ENCODE measurements at regions not wholly inside any gene's neighbourhood (a gene's known extent, or its start where the extent isn't known, plus 50 kb on each side); places are given as distances from the start of the nearest gene placed in this dataset.

- Histone ChIP-seq H2BK120ac (ENCODE audit: low read depth, low read length) (no peak overlapping the region), H4K8ac (ENCODE audit: low read depth, low read length) (no peak overlapping the region), H3K4me1 (ENCODE audit: control insufficient read depth in 2 of 2, insufficient read depth in 1 of 2, low read depth in 1 of 2, low read length in 2 of 2) (peaks cover 0 to 3% of the 10 kb centered on the region in 2 donors), H3K4ac (ENCODE audit: low read length) (no peak overlapping the region), H3K4me2 (ENCODE audit: insufficient read depth, low read length, poor library complexity, severe bottlenecking) (no peak overlapping the region), H4K91ac (ENCODE audit: low read depth, low read length, poor library complexity) (no peak overlapping the region), H3K4me3 (ENCODE audit: low read length in 2 of 2) (no peak overlapping the region), H3K9ac (ENCODE audit: low read depth, low read length, poor library complexity) (no peak overlapping the region), H3K27me3 (ENCODE audit: control insufficient read depth in 3 of 3, insufficient read depth in 3 of 3, low read depth in 1 of 3, low read length in 3 of 3) (no peaks in the 10 kb centered on the region), H2AFZ (ENCODE audit: low read length) (no peak overlapping the region), H2BK12ac (ENCODE audit: low read length) (no peak overlapping the region), H3K36me3 (replicated peaks in 1 of 2; ENCODE audit: control insufficient read depth in 2 of 2, insufficient read depth in 2 of 2, low read length in 2 of 2) (no peaks in the 10 kb centered on the region), H3K27ac (replicated peaks; ENCODE audit: low read length) (no peak overlapping the region), H3K79me1 (ENCODE audit: low read depth, low read length) (no peaks in the 10 kb centered on the region), H3K23ac (ENCODE audit: low read depth, low read length, poor library complexity) (no peak overlapping the region), H2AK5ac (ENCODE audit: low read depth, low read length) (no peak overlapping the region), H3K9me3 (replicated peaks in 1 of 2; ENCODE audit: control insufficient read depth in 2 of 2, insufficient read depth in 1 of 2, low read depth in 1 of 2, low read length in 2 of 2) (peaks cover 2 to 3% of the 10 kb centered on the region in 2 donors), H2BK15ac (ENCODE audit: low read length) (no peak overlapping the region), H3K18ac (ENCODE audit: low read length) (no peak overlapping the region), H3K14ac (ENCODE audit: low read length) (no peak overlapping the region), H2BK5ac (ENCODE audit: low read length) (no peak overlapping the region)
- no peak for DNase-seq (ENCODE audit: low spot score)
- no CpG with 5 or more reads among the region's 2 CpGs for WGBS, 2 donors (ENCODE audit: extremely low coverage in 2 of 2, insufficient read length in 2 of 2, insufficient replicate concordance in 1 of 2)
Observed at GRCh38 chr5:71771191-71771590, 52.1 kb downstream of the CARTPT start.

- Histone ChIP-seq H3K9ac (ENCODE audit: low read depth, low read length, poor library complexity) (no peak overlapping the region), H4K8ac (ENCODE audit: low read depth, low read length) (no peak overlapping the region), H3K9me3 (replicated peaks in 1 of 2; ENCODE audit: control insufficient read depth in 2 of 2, insufficient read depth in 1 of 2, low read depth in 1 of 2, low read length in 2 of 2) (no peaks in the 10 kb centered on the region), H3K4me2 (ENCODE audit: insufficient read depth, low read length, poor library complexity, severe bottlenecking) (no peak overlapping the region), H4K91ac (ENCODE audit: low read depth, low read length, poor library complexity) (no peak overlapping the region), H3K4ac (ENCODE audit: low read length) (no peak overlapping the region), H3K79me1 (ENCODE audit: low read depth, low read length) (no peaks in the 10 kb centered on the region), H3K27me3 (ENCODE audit: control insufficient read depth in 3 of 3, insufficient read depth in 3 of 3, low read depth in 1 of 3, low read length in 3 of 3) (no peaks in the 10 kb centered on the region), H2AFZ (ENCODE audit: low read length) (no peak overlapping the region), H3K14ac (ENCODE audit: low read length) (no peak overlapping the region), H3K27ac (replicated peaks; ENCODE audit: low read length) (no peak overlapping the region), H2BK120ac (ENCODE audit: low read depth, low read length) (no peak overlapping the region), H2BK12ac (ENCODE audit: low read length) (no peak overlapping the region), H3K23ac (ENCODE audit: low read depth, low read length, poor library complexity) (no peak overlapping the region), H3K4me1 (ENCODE audit: control insufficient read depth in 2 of 2, insufficient read depth in 1 of 2, low read depth in 1 of 2, low read length in 2 of 2) (peaks cover 0 to 4% of the 10 kb centered on the region in 2 donors), H2AK5ac (ENCODE audit: low read depth, low read length) (no peak overlapping the region), H2BK15ac (ENCODE audit: low read length) (no peak overlapping the region), H3K36me3 (replicated peaks in 1 of 2; ENCODE audit: control insufficient read depth in 2 of 2, insufficient read depth in 2 of 2, low read length in 2 of 2) (no peaks in the 10 kb centered on the region), H3K18ac (ENCODE audit: low read length) (no peak overlapping the region), H3K4me3 (ENCODE audit: low read length in 2 of 2) (no peak overlapping the region), H2BK5ac (ENCODE audit: low read length) (no peak overlapping the region)
- DNase-seq (ENCODE audit: low spot score): peak; percentile 27
- no CpG with 5 or more reads among the region's 4 CpGs for WGBS, 2 donors (ENCODE audit: extremely low coverage in 2 of 2, insufficient read length in 2 of 2, insufficient replicate concordance in 1 of 2)
Observed at GRCh38 chr5:71778678-71779276, 59.7 kb downstream of the CARTPT start.

GRCh38 chr5:71780597-71780996, 61.5 kb downstream of the CARTPT start:
- no CpG with 5 or more reads among the region's 6 CpGs for WGBS, 2 donors (ENCODE audit: extremely low coverage in 2 of 2, insufficient read length in 2 of 2, insufficient replicate concordance in 1 of 2)
- Histone ChIP-seq H3K9me3 (replicated peaks in 1 of 2; ENCODE audit: control insufficient read depth in 2 of 2, insufficient read depth in 1 of 2, low read depth in 1 of 2, low read length in 2 of 2) (no peaks in the 10 kb centered on the region), H3K4me3 (ENCODE audit: low read length in 2 of 2) (no peak overlapping the region), H2AFZ (ENCODE audit: low read length) (no peak overlapping the region), H2BK5ac (ENCODE audit: low read length) (no peak overlapping the region), H4K91ac (ENCODE audit: low read depth, low read length, poor library complexity) (no peak overlapping the region), H3K14ac (ENCODE audit: low read length) (no peak overlapping the region), H3K4me2 (ENCODE audit: insufficient read depth, low read length, poor library complexity, severe bottlenecking) (no peak overlapping the region), H2AK5ac (ENCODE audit: low read depth, low read length) (no peak overlapping the region), H2BK12ac (ENCODE audit: low read length) (no peak overlapping the region), H3K4ac (ENCODE audit: low read length) (no peak overlapping the region), H3K36me3 (replicated peaks in 1 of 2; ENCODE audit: control insufficient read depth in 2 of 2, insufficient read depth in 2 of 2, low read length in 2 of 2) (no peaks in the 10 kb centered on the region), H3K79me1 (ENCODE audit: low read depth, low read length) (no peaks in the 10 kb centered on the region), H2BK15ac (ENCODE audit: low read length) (no peak overlapping the region), H3K27me3 (ENCODE audit: control insufficient read depth in 3 of 3, insufficient read depth in 3 of 3, low read depth in 1 of 3, low read length in 3 of 3) (no peaks in the 10 kb centered on the region), H3K23ac (ENCODE audit: low read depth, low read length, poor library complexity) (no peak overlapping the region), H3K27ac (replicated peaks; ENCODE audit: low read length) (no peak overlapping the region), H2BK120ac (ENCODE audit: low read depth, low read length) (no peak overlapping the region), H4K8ac (ENCODE audit: low read depth, low read length) (no peak overlapping the region), H3K9ac (ENCODE audit: low read depth, low read length, poor library complexity) (no peak overlapping the region), H3K4me1 (ENCODE audit: control insufficient read depth in 2 of 2, insufficient read depth in 1 of 2, low read depth in 1 of 2, low read length in 2 of 2) (peaks cover 0 to 4% of the 10 kb centered on the region in 2 donors), H3K18ac (ENCODE audit: low read length) (no peak overlapping the region)
- DNase-seq (ENCODE audit: low spot score): no peak

- no peak overlapping the region for H3K4me3 ChIP-seq (ENCODE audit: low read length in 2 of 2)
- no peak for DNase-seq (ENCODE audit: low spot score)
- H3K4me1 ChIP-seq (ENCODE audit: control insufficient read depth in 2 of 2, insufficient read depth in 1 of 2, low read depth in 1 of 2, low read length in 2 of 2): peaks cover 3 to 19% of the 10 kb centered on the region in 2 donors
- H2BK120ac ChIP-seq (ENCODE audit: low read depth, low read length): no peak overlapping the region
- H4K91ac ChIP-seq (ENCODE audit: low read depth, low read length, poor library complexity): no peak overlapping the region
- no peaks in the 10 kb centered on the region for H3K36me3 ChIP-seq (replicated peaks in 1 of 2; ENCODE audit: control insufficient read depth in 2 of 2, insufficient read depth in 2 of 2, low read length in 2 of 2)
- no peak overlapping the region for H3K4me2 ChIP-seq (ENCODE audit: insufficient read depth, low read length, poor library complexity, severe bottlenecking)
- no peak overlapping the region for H3K14ac ChIP-seq (ENCODE audit: low read length)
- no peak overlapping the region for H3K23ac ChIP-seq (ENCODE audit: low read depth, low read length, poor library complexity)
- no peak overlapping the region for H2BK5ac ChIP-seq (ENCODE audit: low read length)
- H3K18ac ChIP-seq (ENCODE audit: low read length): no peak overlapping the region
- no peaks in the 10 kb centered on the region for H3K9me3 ChIP-seq (replicated peaks in 1 of 2; ENCODE audit: control insufficient read depth in 2 of 2, insufficient read depth in 1 of 2, low read depth in 1 of 2, low read length in 2 of 2)
- no peaks in the 10 kb centered on the region for H3K79me1 ChIP-seq (ENCODE audit: low read depth, low read length)
- no peak overlapping the region for H4K8ac ChIP-seq (ENCODE audit: low read depth, low read length)
- no peaks in the 10 kb centered on the region for H3K27me3 ChIP-seq (ENCODE audit: control insufficient read depth in 3 of 3, insufficient read depth in 3 of 3, low read depth in 1 of 3, low read length in 3 of 3)
- no peak overlapping the region for H3K4ac ChIP-seq (ENCODE audit: low read length)
- no peak overlapping the region for H3K9ac ChIP-seq (ENCODE audit: low read depth, low read length, poor library complexity)
- no peak overlapping the region for H2BK12ac ChIP-seq (ENCODE audit: low read length)
- no peak overlapping the region for H2BK15ac ChIP-seq (ENCODE audit: low read length)
- WGBS, 2 donors (ENCODE audit: extremely low coverage in 2 of 2, insufficient read length in 2 of 2, insufficient replicate concordance in 1 of 2): no CpG with 5 or more reads among the region's 3 CpGs
- H2AFZ ChIP-seq (ENCODE audit: low read length): peak overlapping the region; percentile 79
- no peak overlapping the region for H2AK5ac ChIP-seq (ENCODE audit: low read depth, low read length)
- H3K27ac ChIP-seq (replicated peaks; ENCODE audit: low read length): no peak overlapping the region
Observed at GRCh38 chr5:71782393-71782770, 63.3 kb downstream of the CARTPT start.
